Adrenal gland (tissue), 9 donors: ENCODE measurements at regions not wholly inside any gene's neighbourhood (a gene's known extent, or its start where the extent isn't known, plus 50 kb on each side); places are given as distances from the start of the nearest gene placed in this dataset.

ENCODE experiments used
- DNase-seq, 7 donors: peaks; one replicate each; pipeline ENCODE4 v3.0.0-alpha.2; 2019 to 2020
- H3K27ac ChIP-seq, 5 donors: fragments of 200-600 bp; sonication (generic) in 4 of 5; 1 replicate in 3 of 5; 2 replicates in 2 of 5; pipeline versions ENCODE4 v1.5.1 to v1.8.0; 2016 to 2020; ENCODE audit warnings: mild to moderate bottlenecking in 1 of 5
- H3K27me3 ChIP-seq: fragments of 200-600 bp; 2 replicates; pipeline ENCODE4 v1.8.0; 2021
- H3K36me3 ChIP-seq, 2 donors: fragments of 200-600 bp; replicated peaks in 1 of 2; 1 replicate in 1 of 2; 2 replicates in 1 of 2; pipeline versions ENCODE4 v1.5.1 to v1.8.0; 2018 to 2022
- H3K4me1 ChIP-seq, 2 donors: fragments of 200-600 bp; replicated peaks in 1 of 2; 1 replicate in 1 of 2; 2 replicates in 1 of 2; pipeline versions ENCODE4 v1.5.1 to v1.8.0; 2018 to 2021
- H3K4me3 ChIP-seq, 4 donors: fragments of 200-600 bp; sonication (generic) in 3 of 4; one replicate each; pipeline ENCODE4 v1.5.1; 2016 to 2018
- H3K9me3 ChIP-seq, 3 donors: fragments of 200-600 bp; sonication (generic) in 1 of 3; replicated peaks in 1 of 3; 1 replicate in 2 of 3; 2 replicates in 1 of 3; pipeline versions ENCODE4 v1.5.1 to v1.8.0; 2016 to 2021
- CTCF ChIP-seq, 6 experiments: fragments of 450-650 bp in 4 of 6; fragments of 200-600 bp in 2 of 6; sonication (generic) in 1 of 6; IDR thresholded peaks; 1 replicate in 5 of 6; 2 replicates in 1 of 6; pipeline versions ENCODE4 v1.5.1 to v1.8.0; 2016 to 2021; ENCODE audit warnings: antibody characterized with exemption in 6 of 6, mild to moderate bottlenecking in 2 of 6, moderate library complexity in 1 of 6
- POLR2A ChIP-seq, 2 donors: fragments of 450-650 bp; IDR thresholded peaks; one replicate each; pipeline ENCODE4 v1.6.1; 2017; ENCODE audit warnings: antibody characterized with exemption in 2 of 2, mild to moderate bottlenecking in 2 of 2, moderate library complexity in 1 of 2
- WGBS, 4 donors: extraction: QIAGEN DNeasy Blood & Tissue Kit in 2 of 4; methylation state at CpG; one replicate each; pipeline versions ENCODE4 v1.1.5 to v1.1.7; 2013 to 2017; 5-methylcytosine and 5-hydroxymethylcytosine counted together
- intact Hi-C, 2 donors: fragments of 100-400 bp; cut with DNase I; formaldehyde crosslinking; loops; one replicate each; pipeline versions ENCODE4 v1.14.1 to v1.15.0; 2022 to 2023
- donor health status: healthy with polysubstance abuse.
- donor health status: Bipolar disorder and iron deficiency.
- donor health status: DM: yes; HTN: yes; CAD: no.
- donor health status: DM: no; HTN: no; CAD: no.
- donor health status: DM: no; HTN: no; CAD: no.

GRCh38 chr11:13140028-13140870, 131.1 kb downstream of the RASSF10 start:
- DNase-seq = no peak
- H3K4me3 ChIP-seq = no peak overlapping the region
- intact Hi-C loops = no loop called here
- H3K4me1 ChIP-seq = no peaks in the 10 kb centered on the region
- no peak overlapping the region for H3K27ac ChIP-seq
- no peaks in the 10 kb centered on the region for H3K36me3 ChIP-seq
- H3K27me3 ChIP-seq = peaks cover 8% of the 10 kb centered on the region
- TF ChIP-seq POLR2A (IDR thresholded peaks at IDR 0.05) (no peak), CTCF (IDR thresholded peaks at IDR 0.05) (no peak)
- 65 to 75% (median 71%) methylated on average over 7 of the region's 7 CpGs for WGBS, 4 donors
- H3K9me3 ChIP-seq = no peaks in the 10 kb centered on the region

GRCh38 chr11:13140873-13141655, 131.9 kb downstream of the RASSF10 start:
- no peaks in the 10 kb centered on the region for H3K4me1 ChIP-seq
- H3K4me3 ChIP-seq = no peak overlapping the region
- no peaks in the 10 kb centered on the region for H3K9me3 ChIP-seq
- no peak for DNase-seq
- 84 to 94% (median 90%) methylated on average over 9 to 10 of the region's 10 CpGs for WGBS, 4 donors
- peaks cover 8% of the 10 kb centered on the region for H3K27me3 ChIP-seq
- H3K27ac ChIP-seq = no peak overlapping the region
- no peaks in the 10 kb centered on the region for H3K36me3 ChIP-seq
- intact Hi-C loops = no loop called here
- no peak for TF ChIP-seq POLR2A (IDR thresholded peaks at IDR 0.05)
- no peak for TF ChIP-seq CTCF (IDR thresholded peaks at IDR 0.05)

DNA sequence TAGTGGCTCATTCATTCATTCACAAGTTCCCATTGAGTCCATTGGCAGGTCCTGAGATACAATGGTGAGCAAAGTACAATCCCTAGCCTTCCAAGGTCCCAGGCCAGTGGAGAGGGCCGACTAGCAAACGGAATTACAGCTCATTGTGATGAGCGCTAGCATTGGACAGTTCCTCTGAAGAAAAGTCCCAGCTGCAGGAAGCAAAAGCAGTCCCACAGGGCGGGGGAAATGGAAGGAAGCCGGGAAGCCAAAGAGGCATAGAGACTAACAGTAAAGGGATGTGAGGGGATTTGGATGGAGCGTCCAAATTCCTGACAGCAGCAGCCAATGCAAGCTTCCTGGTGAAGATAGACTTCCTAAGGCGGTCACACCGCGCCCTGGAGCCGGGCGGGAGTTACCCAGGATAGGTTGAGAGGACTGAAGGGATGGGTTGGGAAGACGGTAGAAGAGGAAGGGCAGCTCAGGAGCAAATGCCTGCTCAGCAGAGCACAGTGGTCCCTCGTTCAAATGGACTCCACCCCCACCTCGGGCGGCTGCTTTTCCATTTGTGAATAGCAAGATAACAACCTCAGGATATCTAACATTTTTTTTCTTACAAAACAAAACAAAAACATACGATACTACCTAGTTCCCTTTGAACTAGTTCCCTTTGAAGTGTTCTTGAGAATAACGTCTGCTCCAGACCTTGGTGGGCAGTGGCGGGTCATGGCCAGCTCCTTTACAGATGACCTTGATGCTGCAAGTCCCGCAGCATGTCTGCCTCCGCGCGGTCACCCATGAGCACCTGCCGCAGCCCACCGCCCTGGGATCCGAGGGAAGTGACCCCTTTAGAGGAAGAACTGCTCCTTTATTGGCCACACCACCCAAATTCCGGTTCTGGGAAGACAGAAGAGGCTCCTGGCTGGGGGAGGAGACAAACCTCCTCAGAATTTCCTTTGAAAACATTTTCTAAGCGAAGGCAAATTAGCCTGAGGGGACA, 132.9 kb downstream of the RASSF10 start:
- Histone ChIP-seq H3K27ac (no peak overlapping the region), H3K36me3 (no peaks in the 10 kb centered on the region), H3K9me3 (no peaks in the 10 kb centered on the region), H3K4me1 (no peaks in the 10 kb centered on the region), H3K4me3 (no peak overlapping the region), H3K27me3 (peaks cover 8% of the 10 kb centered on the region)
- intact Hi-C loops = no loop called here
- DNase-seq = no peak
- 59 to 62% (median 61%) methylated on average over 26 to 27 of the region's 27 CpGs for WGBS, 4 donors
- no peak for TF ChIP-seq POLR2A (IDR thresholded peaks at IDR 0.05)

GRCh38 chr11:13143486-13144297, 133.9 kb upstream of the BMAL1 start:
- no peaks in the 10 kb centered on the region for H3K4me1 ChIP-seq
- 73 to 90% (median 82%) methylated on average over 1 of the region's 1 CpG for WGBS, 4 donors
- H3K36me3 ChIP-seq = no peaks in the 10 kb centered on the region
- H3K4me3 ChIP-seq = no peak overlapping the region
- H3K9me3 ChIP-seq = no peaks in the 10 kb centered on the region
- TF ChIP-seq POLR2A (IDR thresholded peaks at IDR 0.05) (no peak), CTCF (IDR thresholded peaks at IDR 0.05) (no peak)
- no peak overlapping the region for H3K27ac ChIP-seq
- peaks cover 8% of the 10 kb centered on the region for H3K27me3 ChIP-seq
- intact Hi-C loops = no loop called here
- no peak for DNase-seq
